ENCODE measurements at regions not wholly inside any gene's neighbourhood (a gene's known extent, or its start where the extent isn't known, plus 50 kb on each side); places are given as distances from the start of the nearest gene placed in this dataset.

DNA sequence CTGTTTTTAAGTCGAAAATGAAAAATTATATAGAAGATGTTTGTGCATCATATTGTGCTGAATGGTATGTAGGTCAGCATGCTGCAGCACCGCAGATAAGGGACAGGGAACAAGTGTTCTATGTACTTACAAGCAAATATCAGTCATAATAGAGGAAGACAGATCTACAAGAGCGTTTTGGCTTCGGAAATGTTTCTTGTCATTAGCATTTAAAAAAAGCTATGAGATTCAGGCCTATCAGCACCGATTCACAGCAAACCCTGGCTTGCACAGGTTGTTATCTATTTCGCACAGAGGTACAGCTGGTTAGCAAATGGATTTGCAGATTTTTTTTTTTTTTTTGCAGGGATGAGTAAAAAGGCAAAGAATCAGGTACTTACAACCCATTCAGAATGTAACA, 204.2 kb upstream of the TBC1D5 start:
- H3K9me3 Mint-ChIP-seq, result peaks cover 5% of the 10 kb centered on the region
- Histone ChIP-seq H3K27ac (ENCODE audit: low read depth in 1 of 2, low read length in 2 of 2) (no peak overlapping the region), H3K36me3 (ENCODE audit: insufficient read depth, low read length) (no peaks in the 10 kb centered on the region), H3K27me3 (ENCODE audit: control insufficient read depth in 1 of 2, insufficient read depth in 2 of 2, low read length in 2 of 2) (no peaks in the 10 kb centered on the region), H3K4me1 (ENCODE audit: insufficient read depth, low read length) (no peaks in the 10 kb centered on the region), H3K4me3 (ENCODE audit: low read length) (no peak overlapping the region), H3K9me3 (ENCODE audit: control insufficient read depth in 1 of 2, insufficient read depth in 1 of 2, low read length in 2 of 2) (peaks cover 4% of the 10 kb centered on the region in 2 experiments)
- TF ChIP-seq CTCF (IDR thresholded peaks at IDR 0.05), result no peak
- CTCF ChIA-PET, result interaction anchor here (1.5 kb wide), 1 partner anchor 9 kb away, joined by 4 read pairs; no protein-coding TSS in a partner anchor
- H3K27me3 Mint-ChIP-seq, result peaks cover 21% of the 10 kb centered on the region
- no peaks in the 10 kb centered on the region for H3K36me3 Mint-ChIP-seq (ENCODE audit: low read depth)
- no peak overlapping the region for H3K4me3 Mint-ChIP-seq
- POLR2A ChIA-PET, result no interaction called here
- DNase-seq (no peak), ATAC-seq (ENCODE audit: poor library complexity) (no peak)
- H3K4me1 Mint-ChIP-seq (ENCODE audit: low read depth), result no peaks in the 10 kb centered on the region
- no peak overlapping the region for H3K27ac Mint-ChIP-seq
- intact Hi-C loops (cut with DNase I, micrococcal nuclease), result no loop called here

DNA sequence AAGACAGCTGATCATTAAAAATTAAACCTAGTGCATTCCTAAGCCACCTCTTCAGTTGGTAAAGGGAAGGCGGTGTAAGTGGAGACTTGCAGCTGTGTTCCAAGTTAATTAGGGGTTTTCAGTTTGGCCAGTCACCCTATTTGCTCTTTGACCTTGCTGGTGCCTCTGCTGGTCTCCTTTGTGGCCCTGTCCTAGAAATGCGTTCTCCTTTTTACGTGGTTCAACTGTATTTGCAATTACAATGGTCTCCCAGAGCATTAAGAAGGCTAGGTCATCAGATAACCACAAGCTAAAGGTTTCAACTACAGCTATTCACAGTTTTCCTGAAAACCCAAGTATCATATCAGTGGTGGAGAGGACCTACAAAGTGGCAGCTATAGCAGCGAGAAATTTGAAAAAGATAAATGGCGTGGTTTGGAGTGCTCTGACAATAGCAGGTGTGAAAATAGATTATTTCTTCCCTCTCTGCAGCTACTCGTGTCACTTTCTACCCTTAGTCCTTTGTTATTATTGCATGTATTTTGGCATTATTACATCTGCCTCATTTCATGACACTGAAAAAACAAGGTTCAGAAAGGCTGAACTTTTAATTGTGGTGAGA, 203.5 kb upstream of the TBC1D5 start:
- H3K4me3 Mint-ChIP-seq, result no peak overlapping the region
- ChIA-PET POLR2A (no interaction called here), CTCF (interaction anchor here (1.5 kb wide), 1 partner anchor 9 kb away, joined by 4 read pairs; no protein-coding TSS in a partner anchor)
- intact Hi-C loops (cut with DNase I, micrococcal nuclease), result no loop called here
- no peak for TF ChIP-seq CTCF (IDR thresholded peaks at IDR 0.05)
- DNase-seq, result no peak
- Histone ChIP-seq H3K27me3 (ENCODE audit: control insufficient read depth in 1 of 2, insufficient read depth in 2 of 2, low read length in 2 of 2) (no peaks in the 10 kb centered on the region), H3K27ac (ENCODE audit: low read depth in 1 of 2, low read length in 2 of 2) (no peak overlapping the region), H3K9me3 (ENCODE audit: control insufficient read depth in 1 of 2, insufficient read depth in 1 of 2, low read length in 2 of 2) (peaks cover 0 to 4% of the 10 kb centered on the region in 2 experiments), H3K36me3 (ENCODE audit: insufficient read depth, low read length) (no peaks in the 10 kb centered on the region), H3K4me3 (ENCODE audit: low read length) (no peak overlapping the region), H3K4me1 (ENCODE audit: insufficient read depth, low read length) (no peaks in the 10 kb centered on the region)
- H3K36me3 Mint-ChIP-seq (ENCODE audit: low read depth), result no peaks in the 10 kb centered on the region
- peaks cover 21% of the 10 kb centered on the region for H3K27me3 Mint-ChIP-seq
- no peak overlapping the region for H3K27ac Mint-ChIP-seq
- no peaks in the 10 kb centered on the region for H3K4me1 Mint-ChIP-seq (ENCODE audit: low read depth)
- no peak for ATAC-seq (ENCODE audit: poor library complexity)
- H3K9me3 Mint-ChIP-seq, result peaks cover 4% of the 10 kb centered on the region

DNA sequence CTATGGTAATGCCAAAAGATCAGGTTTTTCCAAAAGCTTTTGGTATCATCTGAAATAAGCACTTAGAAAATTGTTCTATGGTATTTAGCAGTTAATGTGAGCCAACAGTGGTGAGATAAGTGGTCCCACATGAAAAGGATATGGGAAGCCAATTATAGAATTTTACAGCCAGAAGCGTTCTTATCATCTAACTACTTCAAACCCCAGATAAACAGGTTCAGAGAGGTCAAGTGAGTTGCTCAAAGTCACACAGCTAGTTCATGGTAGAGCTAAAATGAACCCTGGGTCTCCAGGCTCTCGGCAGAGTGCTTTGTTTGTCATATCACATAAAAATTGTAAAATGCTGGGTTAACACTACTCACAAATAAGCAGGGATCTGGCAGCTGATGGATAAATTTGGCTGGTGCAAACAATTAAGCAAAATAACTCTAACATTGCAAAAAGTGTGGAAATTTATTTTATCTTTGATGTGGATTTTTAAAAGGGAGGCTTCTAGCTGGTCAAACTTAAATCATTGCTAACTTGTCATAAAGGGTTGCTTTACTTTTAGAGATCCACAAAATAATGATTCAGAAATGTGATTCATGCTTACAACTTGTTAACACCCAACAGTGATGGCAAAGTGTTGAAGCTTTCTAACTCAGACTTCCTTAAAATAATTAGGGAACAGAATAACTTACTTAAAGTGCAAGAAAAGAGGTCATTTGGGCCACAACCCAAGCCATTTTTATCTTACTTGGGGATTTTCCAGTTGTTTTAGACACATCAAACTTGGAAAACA, 202.8 kb upstream of the TBC1D5 start:
- intact Hi-C loops (cut with DNase I, micrococcal nuclease), result no loop called here
- TF ChIP-seq CTCF (IDR thresholded peaks at IDR 0.05), result no peak
- DNase-seq (no peak), ATAC-seq (ENCODE audit: poor library complexity) (no peak)
- Mint-ChIP-seq H3K36me3 (ENCODE audit: low read depth) (no peaks in the 10 kb centered on the region), H3K9me3 (no peaks in the 10 kb centered on the region), H3K27me3 (peaks cover 21% of the 10 kb centered on the region), H3K27ac (no peak overlapping the region), H3K4me3 (no peak overlapping the region), H3K4me1 (ENCODE audit: low read depth) (no peaks in the 10 kb centered on the region)
- Histone ChIP-seq H3K4me1 (ENCODE audit: insufficient read depth, low read length) (no peaks in the 10 kb centered on the region), H3K27me3 (ENCODE audit: control insufficient read depth in 1 of 2, insufficient read depth in 2 of 2, low read length in 2 of 2) (no peaks in the 10 kb centered on the region), H3K27ac (ENCODE audit: low read depth in 1 of 2, low read length in 2 of 2) (no peak overlapping the region), H3K9me3 (ENCODE audit: control insufficient read depth in 1 of 2, insufficient read depth in 1 of 2, low read length in 2 of 2) (no peaks in the 10 kb centered on the region), H3K36me3 (ENCODE audit: insufficient read depth, low read length) (no peaks in the 10 kb centered on the region), H3K4me3 (ENCODE audit: low read length) (no peak overlapping the region)
- CTCF ChIA-PET, result no interaction called here
- POLR2A ChIA-PET, result no interaction called here
